Esophagus squamous epithelium (tissue), 4 donors: ENCODE measurements at regions not wholly inside any gene's neighbourhood (a gene's known extent, or its start where the extent isn't known, plus 50 kb on each side); places are given as distances from the start of the nearest gene placed in this dataset.

Source experiments
- CTCF ChIP-seq, 6 experiments: fragments of 450-650 bp in 4 of 6; fragments of 200-600 bp in 2 of 6; sonication (generic) in 2 of 6; IDR thresholded peaks; one replicate each; pipeline ENCODE4 v1.5.1; 2016 to 2019; ENCODE audit warnings: antibody characterized with exemption in 6 of 6, mild to moderate bottlenecking in 4 of 6, moderate library complexity in 4 of 6
- POLR2A ChIP-seq, 4 donors: fragments of 450-650 bp; IDR thresholded peaks; one replicate each; pipeline ENCODE4 v1.6.1; 2017; ENCODE audit warnings: antibody characterized with exemption in 4 of 4, mild to moderate bottlenecking in 4 of 4, moderate library complexity in 3 of 4

- no peak for TF ChIP-seq CTCF (IDR thresholded peaks at IDR 0.05)
- no peak for TF ChIP-seq POLR2A (IDR thresholded peaks at IDR 0.05)
These were observed 300.3 kb upstream of the IRS4 start for GRCh38 chrX:109036624-109037023.
